Smooth muscle cell (in vitro differentiated cells): ENCODE measurements at regions not wholly inside any gene's neighbourhood (a gene's known extent, or its start where the extent isn't known, plus 50 kb on each side); places are given as distances from the start of the nearest gene placed in this dataset.
"Not testable (repeated sequence)": the region's sequence is repeated elsewhere in the genome, so short reads cannot be mapped to it uniquely, and the experiment has no call there.

Experiments
- DNase-seq: peaks from one replicate; lab custom pipeline; 2025; ENCODE audit not compliant: unreplicated experiment; lab: John Stamatoyannopoulos, UW
- H2AFZ ChIP-seq: fragments of 200-600 bp; sonication (generic); 2 replicates; pipeline ENCODE4 v1.6.0; 2016; ENCODE audit warnings: antibody characterized with exemption, low read depth, mild to moderate bottlenecking
- H3F3A ChIP-seq: fragments of 200-600 bp; sonication (generic); 2 replicates; pipeline ENCODE4 v1.6.0; 2017; ENCODE audit warnings: antibody characterized with exemption, low read depth
- H3K27ac ChIP-seq: fragments of 200-600 bp; sonication (generic); 2 replicates; pipeline ENCODE4 v1.5.1; 2016; ENCODE audit warnings: low read depth, mild to moderate bottlenecking
- H3K27me3 ChIP-seq: fragments of 200-600 bp; sonication (generic); 2 replicates; pipeline ENCODE4 v1.6.1; 2016; ENCODE audit warnings: low read depth, mild to moderate bottlenecking
- H3K36me3 ChIP-seq: fragments of 200-600 bp; sonication (generic); 2 replicates; pipeline ENCODE4 v1.5.1; 2016; ENCODE audit warnings: low read depth
- H3K4me1 ChIP-seq: fragments of 200-600 bp; sonication (generic); 2 replicates; pipeline ENCODE4 v1.5.1; 2016; ENCODE audit warnings: low read depth
- H3K4me2 ChIP-seq: fragments of 200-600 bp; sonication (generic); 2 replicates; pipeline ENCODE4 v1.6.0; 2016; ENCODE audit warnings: mild to moderate bottlenecking
- H3K4me3 ChIP-seq: fragments of 200-600 bp; sonication (generic); 2 replicates; pipeline ENCODE4 v1.5.1; 2016; ENCODE audit warnings: mild to moderate bottlenecking
- H3K79me2 ChIP-seq: fragments of 200-600 bp; sonication (generic); 2 replicates; pipeline ENCODE4 v1.6.0; 2016; ENCODE audit warnings: low read depth, mild to moderate bottlenecking
- H3K9ac ChIP-seq: fragments of 200-600 bp; sonication (generic); 2 replicates; pipeline ENCODE4 v1.6.0; 2016; ENCODE audit warnings: low read depth
- H3K9me3 ChIP-seq: fragments of 200-600 bp; sonication (generic); replicated peaks from 2 replicates; pipeline ENCODE4 v1.5.1; 2016; ENCODE audit warnings: low read depth
- H4K20me1 ChIP-seq: fragments of 200-600 bp; sonication (generic); 2 replicates; pipeline ENCODE4 v1.6.0; 2016; ENCODE audit warnings: low read depth
- CTCF ChIP-seq: fragments of 200-600 bp; sonication (generic); IDR thresholded peaks from 2 replicates; pipeline ENCODE4 v1.5.1; 2017; ENCODE audit warnings: borderline replicate concordance, mild to moderate bottlenecking, antibody characterized with exemption; ENCODE audit not compliant: insufficient read depth, poor library complexity, severe bottlenecking
- WGBS: methylation state at CpG from one replicate; pipeline ENCODE4 v1.1.7; 2016; ENCODE audit warnings: low lambda C conversion rate; 5-methylcytosine and 5-hydroxymethylcytosine counted together

DNA sequence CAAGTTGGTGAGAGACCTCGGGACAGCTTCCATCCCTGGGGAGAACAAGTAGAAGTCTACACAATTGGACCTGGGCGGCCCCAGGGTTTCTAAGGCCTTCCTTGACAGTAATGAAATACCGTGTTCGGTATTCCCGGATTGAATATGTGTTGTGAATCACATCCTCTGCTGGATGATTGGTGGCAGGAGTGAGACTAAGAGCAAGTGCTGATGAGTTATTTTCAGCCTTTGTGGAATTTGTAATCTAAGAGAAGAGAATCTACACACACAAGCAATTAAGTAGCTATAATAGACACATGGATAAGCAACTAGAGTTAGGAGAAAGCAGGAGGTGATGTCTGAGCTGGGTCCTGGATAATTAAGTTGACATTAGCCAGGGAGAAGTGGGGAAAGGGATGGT, 64.8 kb upstream of the VWC2 start:
- no peaks in the 10 kb centered on the region for H3K9me3 ChIP-seq
- no peak for TF ChIP-seq CTCF
- WGBS = 91% methylated on average over 5 of the region's 5 CpGs
- H3K36me3 ChIP-seq = no peaks in the 10 kb centered on the region
- H4K20me1 ChIP-seq = no peaks in the 10 kb centered on the region
- H3K79me2 ChIP-seq = no peaks in the 10 kb centered on the region
- no peak overlapping the region for H3K27ac ChIP-seq
- H2AFZ ChIP-seq = no peak overlapping the region
- no peak overlapping the region for H3K4me2 ChIP-seq
- H3K4me1 ChIP-seq = no peaks in the 10 kb centered on the region
- H3K27me3 ChIP-seq = no peaks in the 10 kb centered on the region
- H3K9ac ChIP-seq = no peak overlapping the region
- no peak overlapping the region for H3K4me3 ChIP-seq
- no peaks in the 10 kb centered on the region for H3F3A ChIP-seq
- DNase-seq = no peak

DNA sequence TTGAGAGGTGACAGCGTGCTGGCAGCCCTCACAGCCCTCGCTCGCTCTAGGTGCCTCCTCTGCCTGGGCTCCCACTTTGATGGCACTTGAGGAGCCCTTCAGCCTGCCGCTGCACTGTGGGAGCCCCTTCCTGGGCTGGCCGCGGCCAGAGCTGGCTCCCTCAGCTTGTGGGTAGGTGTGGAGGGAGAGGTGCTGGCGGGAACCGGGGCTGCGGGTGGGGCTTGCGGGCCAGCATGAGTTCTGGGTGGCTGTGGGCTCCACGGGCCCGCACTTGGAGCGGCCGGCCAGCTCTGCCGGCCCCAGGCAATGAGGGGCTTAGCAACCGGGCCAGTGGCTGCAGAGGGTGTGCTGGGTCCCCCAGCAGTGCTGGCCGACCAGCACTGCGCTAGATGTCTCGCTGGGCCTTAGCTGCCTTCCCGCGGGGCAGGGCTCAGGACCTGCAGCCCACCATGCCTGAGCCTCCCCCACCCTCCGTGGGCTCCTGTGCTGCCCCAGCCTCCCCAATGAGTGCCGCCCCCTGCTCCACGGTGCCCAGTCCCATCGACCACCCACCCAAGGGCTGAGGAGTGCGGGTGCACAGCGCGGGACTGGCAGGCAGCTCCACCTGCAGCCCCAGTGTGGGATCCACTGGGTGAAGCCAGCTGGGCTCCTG, 62.2 kb upstream of the VWC2 start:
- not testable (repeated sequence) for H3K9ac ChIP-seq, H3K4me3 ChIP-seq, H3K27ac ChIP-seq, DNase-seq, H3K36me3 ChIP-seq, H3K79me2 ChIP-seq, H3K4me2 ChIP-seq, H3K9me3 ChIP-seq, H4K20me1 ChIP-seq, H3K4me1 ChIP-seq, H3F3A ChIP-seq, H3K27me3 ChIP-seq, H2AFZ ChIP-seq
- WGBS = 95% methylated on average over 23 of the region's 28 CpGs

DNA sequence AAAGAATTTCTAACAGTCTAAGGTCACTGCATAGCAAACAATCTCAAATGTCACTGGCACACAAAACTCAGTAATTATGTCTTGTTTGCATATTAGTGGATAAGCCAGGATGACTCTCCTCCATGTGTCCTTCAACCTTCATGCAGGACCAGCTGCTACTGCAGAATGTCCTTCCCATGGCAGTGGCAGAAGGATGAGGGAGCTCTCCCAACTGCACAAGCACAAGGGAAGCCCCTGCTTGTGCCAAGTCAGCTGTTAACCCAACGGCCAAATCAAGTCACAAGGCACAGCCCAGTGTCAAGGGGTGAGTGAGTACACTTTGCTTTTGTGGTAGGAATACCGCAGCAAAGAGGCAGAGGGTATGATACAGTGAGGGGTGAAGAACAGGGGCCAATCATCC, 59.3 kb upstream of the VWC2 start:
- Histone ChIP-seq H3K36me3 (no peaks in the 10 kb centered on the region), H3K4me1 (no peaks in the 10 kb centered on the region), H3K9ac (no peak overlapping the region), H3K79me2 (no peaks in the 10 kb centered on the region), H3K27me3 (no peaks in the 10 kb centered on the region), H4K20me1 (no peaks in the 10 kb centered on the region), H3F3A (no peaks in the 10 kb centered on the region), H3K4me2 (no peak overlapping the region), H3K27ac (no peak overlapping the region), H3K9me3 (no peaks in the 10 kb centered on the region), H2AFZ (no peak overlapping the region), H3K4me3 (no peak overlapping the region)
- no peak for TF ChIP-seq CTCF
- 88% methylated on average over 2 of the region's 2 CpGs for WGBS
- DNase-seq = no peak

DNA sequence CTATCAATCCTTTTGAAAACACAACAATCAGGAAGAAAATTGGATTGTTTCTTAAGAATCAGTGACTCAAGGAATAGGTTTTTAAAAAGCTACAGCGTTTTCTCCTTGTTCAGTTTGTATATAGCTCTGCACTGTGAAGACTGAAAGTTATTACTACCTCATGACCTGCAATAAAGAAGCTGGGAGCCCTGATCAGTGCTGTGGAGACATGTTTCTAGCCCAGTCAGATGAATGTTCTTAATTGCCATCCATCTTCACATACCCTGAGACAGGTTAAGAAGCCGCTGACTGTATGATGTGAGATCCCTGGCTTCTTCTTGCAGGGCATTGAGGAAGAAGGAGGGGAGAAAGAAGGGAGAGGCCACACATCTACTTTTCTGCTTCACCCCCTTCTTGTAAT, 58.0 kb upstream of the VWC2 start:
- no peak for DNase-seq
- H3K79me2 ChIP-seq = no peaks in the 10 kb centered on the region
- H3K27ac ChIP-seq = no peak overlapping the region
- H3K36me3 ChIP-seq = no peaks in the 10 kb centered on the region
- no peak overlapping the region for H3K4me2 ChIP-seq
- no peak overlapping the region for H2AFZ ChIP-seq
- no peaks in the 10 kb centered on the region for H3K4me1 ChIP-seq
- no peaks in the 10 kb centered on the region for H3K27me3 ChIP-seq
- H3K4me3 ChIP-seq = no peak overlapping the region
- TF ChIP-seq CTCF = no peak
- H4K20me1 ChIP-seq = no peaks in the 10 kb centered on the region
- no peaks in the 10 kb centered on the region for H3K9me3 ChIP-seq
- no peaks in the 10 kb centered on the region for H3F3A ChIP-seq
- 92% methylated on average over 2 of the region's 2 CpGs for WGBS
- H3K9ac ChIP-seq = no peak overlapping the region
